SU-DHL-6 (cell line): ENCODE measurements at regions not wholly inside any gene's neighbourhood (a gene's known extent, or its start where the extent isn't known, plus 50 kb on each side); places are given as distances from the start of the nearest gene placed in this dataset.
"Not testable (repeated sequence)": the region's sequence is repeated elsewhere in the genome, so short reads cannot be mapped to it uniquely, and the experiment has no call there.

ENCODE experiments used
- H2AFZ ChIP-seq: fragments of 200-600 bp; sonication (generic); 2 replicates; pipeline ENCODE4 v1.6.1; 2014; ENCODE audit warnings: low read depth, mild to moderate bottlenecking, moderate library complexity, mixed read lengths, antibody characterized with exemption, low read length; ENCODE audit not compliant: severe bottlenecking
- H3F3A ChIP-seq: fragments of 200-600 bp; shearing (Covaris generic); 2 replicates; pipeline ENCODE4 v1.6.0; 2016; ENCODE audit warnings: antibody characterized with exemption, mild to moderate bottlenecking; ENCODE audit not compliant: insufficient read depth
- H3K27ac ChIP-seq: fragments of 200-600 bp; sonication (generic); 2 replicates; pipeline ENCODE4 v1.5.1; 2016; ENCODE audit warnings: low read depth, mild to moderate bottlenecking, low read length, moderate library complexity, mixed read lengths
- H3K27me3 ChIP-seq: fragments of 200-600 bp; sonication (generic), shearing (Covaris generic); 2 replicates; pipeline ENCODE4 v1.6.0; 2014; ENCODE audit warnings: mild to moderate bottlenecking, low read length
- H3K36me3 ChIP-seq: fragments of 200-600 bp; sonication (generic); 2 replicates; pipeline ENCODE4 v1.6.1; 2014; ENCODE audit warnings: mild to moderate bottlenecking, low read length, mixed read lengths
- H3K4me2 ChIP-seq: fragments of 300-600, 200-600 bp; shearing (Covaris generic), sonication (generic); 2 replicates; pipeline ENCODE4 v1.6.0; 2014; ENCODE audit warnings: low read length, low read depth, mild to moderate bottlenecking; ENCODE audit not compliant: poor library complexity, severe bottlenecking
- H3K4me3 ChIP-seq: fragments of 200-600 bp; sonication (generic); 2 replicates; pipeline ENCODE4 v1.5.1; 2014; ENCODE audit warnings: antibody characterized with exemption, low read length, mild to moderate bottlenecking, mixed read lengths; ENCODE audit not compliant: insufficient read depth, poor library complexity, severe bottlenecking
- H3K79me2 ChIP-seq: fragments of 200-600 bp; sonication (generic); 2 replicates; pipeline ENCODE4 v1.6.1; 2014; ENCODE audit warnings: mild to moderate bottlenecking, low read length, moderate library complexity; ENCODE audit not compliant: insufficient read depth
- H3K9ac ChIP-seq: fragments of 200-600 bp; sonication (generic); 2 replicates; pipeline ENCODE4 v1.7.0; 2014; ENCODE audit warnings: mild to moderate bottlenecking, low read length
- H3K9me2 ChIP-seq: fragments of 200-600 bp; sonication (generic); replicated peaks from 2 replicates; pipeline ENCODE4 v1.6.1; 2014; ENCODE audit warnings: low read length; ENCODE audit not compliant: insufficient read depth
- H3K9me3 ChIP-seq: fragments of 200-600 bp; sonication (generic); 2 replicates; pipeline ENCODE4 v1.6.1; 2014; ENCODE audit warnings: low read length, mixed read lengths; ENCODE audit not compliant: insufficient read depth
- H4K20me1 ChIP-seq: fragments of 200-600 bp; sonication (generic); 2 replicates; pipeline ENCODE4 v1.6.1; 2014; ENCODE audit warnings: low read depth, mild to moderate bottlenecking, antibody characterized with exemption, low read length, moderate library complexity, mixed read lengths
- EZH2phosphoT487 ChIP-seq: fragments of 200-600 bp; sonication (generic), shearing (Covaris generic); conservative IDR thresholded peaks from 2 replicates; pipeline ENCODE4 v1.6.1; 2018; ENCODE audit warnings: mild to moderate bottlenecking, antibody characterized with exemption, low read length, moderate library complexity, mixed read lengths
- TF ChIP-seq, protein P1 (sequence below): fragments of 200-600 bp; sonication (generic); IDR thresholded peaks from one replicate; pipeline ENCODE4 v1.5.1; 2017; ENCODE audit warnings: antibody characterized with exemption, mild to moderate bottlenecking, low read length, moderate library complexity; ENCODE audit not compliant: insufficient read depth, poor library complexity, severe bottlenecking

GRCh38 chr6:81362246-81362645, 390.2 kb downstream of the TENT5A start:
- Histone ChIP-seq H3K4me3 (no peak overlapping the region), H3K9ac (no peak overlapping the region), H3K27ac (no peak overlapping the region), H2AFZ (no peak overlapping the region), H3K79me2 (no peaks in the 10 kb centered on the region), H4K20me1 (no peaks in the 10 kb centered on the region), H3K27me3 (no peaks in the 10 kb centered on the region), H3K9me2 (no peaks in the 10 kb centered on the region), H3F3A (no peaks in the 10 kb centered on the region), H3K36me3 (no peaks in the 10 kb centered on the region), H3K4me2 (no peak overlapping the region), H3K9me3 (no peaks in the 10 kb centered on the region)
- TF ChIP-seq, protein P1, sequence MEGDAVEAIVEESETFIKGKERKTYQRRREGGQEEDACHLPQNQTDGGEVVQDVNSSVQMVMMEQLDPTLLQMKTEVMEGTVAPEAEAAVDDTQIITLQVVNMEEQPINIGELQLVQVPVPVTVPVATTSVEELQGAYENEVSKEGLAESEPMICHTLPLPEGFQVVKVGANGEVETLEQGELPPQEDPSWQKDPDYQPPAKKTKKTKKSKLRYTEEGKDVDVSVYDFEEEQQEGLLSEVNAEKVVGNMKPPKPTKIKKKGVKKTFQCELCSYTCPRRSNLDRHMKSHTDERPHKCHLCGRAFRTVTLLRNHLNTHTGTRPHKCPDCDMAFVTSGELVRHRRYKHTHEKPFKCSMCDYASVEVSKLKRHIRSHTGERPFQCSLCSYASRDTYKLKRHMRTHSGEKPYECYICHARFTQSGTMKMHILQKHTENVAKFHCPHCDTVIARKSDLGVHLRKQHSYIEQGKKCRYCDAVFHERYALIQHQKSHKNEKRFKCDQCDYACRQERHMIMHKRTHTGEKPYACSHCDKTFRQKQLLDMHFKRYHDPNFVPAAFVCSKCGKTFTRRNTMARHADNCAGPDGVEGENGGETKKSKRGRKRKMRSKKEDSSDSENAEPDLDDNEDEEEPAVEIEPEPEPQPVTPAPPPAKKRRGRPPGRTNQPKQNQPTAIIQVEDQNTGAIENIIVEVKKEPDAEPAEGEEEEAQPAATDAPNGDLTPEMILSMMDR = no peak
- TF ChIP-seq EZH2phosphoT487 = no peak

DNA sequence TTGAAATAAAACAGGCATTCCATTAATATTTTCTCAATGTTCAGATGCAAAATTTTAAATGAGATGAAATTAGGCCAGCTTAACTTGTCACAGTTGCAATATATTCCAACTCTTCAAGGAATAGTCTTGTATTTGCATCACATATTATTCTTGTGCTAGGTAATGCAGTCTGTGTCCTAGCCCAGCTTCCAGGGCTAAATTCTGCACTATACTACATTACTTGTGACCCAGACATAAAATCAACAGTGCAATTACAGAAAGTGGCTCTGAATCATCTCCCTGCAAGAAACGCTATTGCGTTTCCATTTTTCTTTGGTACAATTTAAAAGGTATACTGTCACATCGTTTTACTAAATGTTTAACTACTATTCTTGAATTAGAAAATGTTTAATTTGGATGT, 399.2 kb downstream of the TENT5A start:
- H3K9me3 ChIP-seq = peaks cover 4% of the 10 kb centered on the region
- no peak for TF ChIP-seq EZH2phosphoT487
- TF ChIP-seq, protein P1 = no peak
- H3K4me2 ChIP-seq = no peak overlapping the region
- no peaks in the 10 kb centered on the region for H4K20me1 ChIP-seq
- no peaks in the 10 kb centered on the region for H3K27me3 ChIP-seq
- H3K4me3 ChIP-seq = no peak overlapping the region
- H3K27ac ChIP-seq = no peak overlapping the region
- no peaks in the 10 kb centered on the region for H3K9me2 ChIP-seq
- no peaks in the 10 kb centered on the region for H3K79me2 ChIP-seq
- no peak overlapping the region for H3K9ac ChIP-seq
- H3K36me3 ChIP-seq = no peaks in the 10 kb centered on the region
- no peak overlapping the region for H2AFZ ChIP-seq
- H3F3A ChIP-seq = no peaks in the 10 kb centered on the region

GRCh38 chr6:81344026-81344425, 408.5 kb downstream of the TENT5A start:
- not testable (repeated sequence) for H3K4me2 ChIP-seq

GRCh38 chr6:81340946-81341345, 411.5 kb downstream of the TENT5A start:
- Histone ChIP-seq H3K9ac (no peak overlapping the region), H3F3A (no peaks in the 10 kb centered on the region), H4K20me1 (no peaks in the 10 kb centered on the region), H2AFZ (no peak overlapping the region), H3K4me3 (no peak overlapping the region), H3K27ac (no peak overlapping the region), H3K27me3 (no peaks in the 10 kb centered on the region), H3K4me2 (no peak overlapping the region), H3K9me2 (no peaks in the 10 kb centered on the region), H3K36me3 (no peaks in the 10 kb centered on the region), H3K9me3 (no peaks in the 10 kb centered on the region), H3K79me2 (no peaks in the 10 kb centered on the region)
- TF ChIP-seq EZH2phosphoT487 = no peak
- TF ChIP-seq, protein P1 = no peak

More at GRCh38 chr6:81344026-81344425, 408.5 kb downstream of the TENT5A start:
- H3K27ac ChIP-seq, H3K4me3 ChIP-seq, H3F3A ChIP-seq, H3K27me3 ChIP-seq, H2AFZ ChIP-seq, H3K79me2 ChIP-seq, H3K9ac ChIP-seq, H3K36me3 ChIP-seq, H4K20me1 ChIP-seq, H3K9me3 ChIP-seq, H3K9me2 ChIP-seq: not testable (repeated sequence)
